IgD-negative memory B cell (primary cell): ENCODE measurements at regions not wholly inside any gene's neighbourhood (a gene's known extent, or its start where the extent isn't known, plus 50 kb on each side); places are given as distances from the start of the nearest gene placed in this dataset.

Experiments used
- H3K27ac Mint-ChIP-seq, 3 donors: one replicate each; pipeline ENCODE4 v1.8.0; 2020 to 2022; ENCODE audit warnings: mild to moderate bottlenecking in 3 of 3, mixed read lengths in 3 of 3, moderate library complexity in 1 of 3
- H3K27me3 Mint-ChIP-seq: one replicate; pipeline ENCODE4 v1.8.0; 2021; ENCODE audit warnings: mixed read lengths
- H3K36me3 Mint-ChIP-seq: one replicate; pipeline ENCODE4 v1.8.0; 2020; ENCODE audit warnings: mild to moderate bottlenecking, mixed read lengths
- H3K4me1 Mint-ChIP-seq, 3 donors: one replicate each; pipeline ENCODE4 v1.8.0; 2020 to 2022; ENCODE audit warnings: mixed read lengths in 3 of 3, mild to moderate bottlenecking in 1 of 3
- H3K4me3 Mint-ChIP-seq, 4 donors: one replicate each; pipeline ENCODE4 v1.8.0; 2020 to 2022; ENCODE audit warnings: mild to moderate bottlenecking in 4 of 4, mixed read lengths in 4 of 4, moderate library complexity in 3 of 4
- H3K9me3 Mint-ChIP-seq, 3 donors: one replicate each; pipeline ENCODE4 v1.8.0; 2020 to 2021; ENCODE audit warnings: mixed read lengths in 3 of 3, mild to moderate bottlenecking in 1 of 3

GRCh38 chr17:33968350-33969044, 286.6 kb upstream of the CCL2 start:
- peaks cover 0 to 4% (median 3%) of the 10 kb centered on the region in 3 donors for H3K9me3 Mint-ChIP-seq
- H3K27me3 Mint-ChIP-seq, result peaks cover 13% of the 10 kb centered on the region
- H3K36me3 Mint-ChIP-seq, result no peaks in the 10 kb centered on the region
- no peak overlapping the region for H3K27ac Mint-ChIP-seq
- H3K4me1 Mint-ChIP-seq, result peaks cover 15 to 23% (median 16%) of the 10 kb centered on the region in 3 donors
- H3K4me3 Mint-ChIP-seq, result no peak overlapping the region

DNA sequence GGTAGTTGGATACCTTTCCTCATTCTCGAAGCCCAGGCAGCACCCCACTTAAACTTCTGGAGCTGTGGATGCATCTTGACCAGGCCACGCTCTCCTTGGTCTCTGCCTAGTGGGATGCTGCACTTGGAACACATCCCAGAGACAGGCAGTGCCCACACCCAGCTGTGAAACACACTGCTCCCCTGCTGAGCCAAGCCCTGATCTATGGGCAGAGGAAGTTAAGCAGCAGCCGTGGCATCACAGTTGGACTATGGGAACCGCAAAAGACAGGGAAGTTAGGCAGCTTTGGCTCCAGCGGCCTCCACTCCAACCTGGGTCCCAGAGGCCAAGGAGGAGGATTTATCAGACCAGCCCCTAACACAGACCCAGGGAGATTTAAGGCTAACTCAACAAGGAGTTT, 284.8 kb upstream of the CCL2 start:
- no peak overlapping the region for H3K27ac Mint-ChIP-seq
- no peaks in the 10 kb centered on the region for H3K36me3 Mint-ChIP-seq
- H3K4me3 Mint-ChIP-seq, result no peak overlapping the region
- peaks cover 19% of the 10 kb centered on the region for H3K27me3 Mint-ChIP-seq
- H3K9me3 Mint-ChIP-seq, result no peaks in the 10 kb centered on the region
- H3K4me1 Mint-ChIP-seq, result peaks cover 3 to 10% (median 7%) of the 10 kb centered on the region in 3 donors

DNA sequence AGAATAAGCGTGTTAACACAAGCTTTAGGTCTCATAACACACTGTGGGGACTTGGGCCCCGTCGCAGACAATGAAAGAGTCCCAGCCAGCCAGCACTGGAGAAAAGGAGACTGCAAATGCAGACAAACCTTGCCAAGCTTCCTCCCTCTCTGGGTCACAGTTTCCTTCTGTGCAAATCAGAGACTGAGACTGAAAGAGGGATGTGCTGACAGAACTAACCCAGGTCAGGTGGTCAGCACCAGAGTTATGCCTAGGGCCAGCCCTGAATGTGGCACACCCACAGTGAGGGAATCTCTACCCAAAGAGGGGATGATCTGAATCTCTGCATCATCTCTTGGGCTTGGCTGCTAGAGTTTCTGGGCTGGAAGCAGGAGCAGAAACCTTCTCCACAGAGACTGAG, 282.3 kb upstream of the CCL2 start:
- Mint-ChIP-seq H3K4me3 (no peak overlapping the region), H3K27me3 (peaks cover 22% of the 10 kb centered on the region), H3K36me3 (no peaks in the 10 kb centered on the region), H3K27ac (no peak overlapping the region), H3K4me1 (peaks cover 3 to 10% (median 7%) of the 10 kb centered on the region in 3 donors), H3K9me3 (no peaks in the 10 kb centered on the region)

- Mint-ChIP-seq H3K9me3 (no peaks in the 10 kb centered on the region), H3K27ac (no peak overlapping the region), H3K4me1 (peaks cover 2 to 5% (median 2%) of the 10 kb centered on the region in 3 donors), H3K4me3 (no peak overlapping the region), H3K36me3 (no peaks in the 10 kb centered on the region), H3K27me3 (peaks cover 19% of the 10 kb centered on the region)
Observed at GRCh38 chr17:33973491-33973890, 281.6 kb upstream of the CCL2 start.

GRCh38 chr17:33974276-33974675, 280.8 kb upstream of the CCL2 start:
- peak overlapping the region in 1 of 4 donors; percentile 23 for H3K4me3 Mint-ChIP-seq
- peaks cover 0 to under 1% (median 0%) of the 10 kb centered on the region in 3 donors for H3K4me1 Mint-ChIP-seq
- no peaks in the 10 kb centered on the region for H3K9me3 Mint-ChIP-seq
- peaks cover 19% of the 10 kb centered on the region for H3K27me3 Mint-ChIP-seq
- no peaks in the 10 kb centered on the region for H3K36me3 Mint-ChIP-seq
- H3K27ac Mint-ChIP-seq, result no peak overlapping the region

- Mint-ChIP-seq H3K4me3 (no peak overlapping the region), H3K4me1 (peaks cover 0 to 2% (median 0%) of the 10 kb centered on the region in 3 donors), H3K36me3 (no peaks in the 10 kb centered on the region), H3K27ac (no peak overlapping the region), H3K9me3 (no peaks in the 10 kb centered on the region), H3K27me3 (peaks cover 9% of the 10 kb centered on the region)
Observed at GRCh38 chr17:33976831-33977230, 278.3 kb upstream of the CCL2 start.

GRCh38 chr17:33977729-33978514, 277.2 kb upstream of the CCL2 start:
- Mint-ChIP-seq H3K4me3 (no peak overlapping the region), H3K27me3 (peaks cover 9% of the 10 kb centered on the region), H3K4me1 (peaks cover 0 to 2% (median 0%) of the 10 kb centered on the region in 3 donors), H3K9me3 (no peaks in the 10 kb centered on the region), H3K36me3 (no peaks in the 10 kb centered on the region), H3K27ac (no peak overlapping the region)

DNA sequence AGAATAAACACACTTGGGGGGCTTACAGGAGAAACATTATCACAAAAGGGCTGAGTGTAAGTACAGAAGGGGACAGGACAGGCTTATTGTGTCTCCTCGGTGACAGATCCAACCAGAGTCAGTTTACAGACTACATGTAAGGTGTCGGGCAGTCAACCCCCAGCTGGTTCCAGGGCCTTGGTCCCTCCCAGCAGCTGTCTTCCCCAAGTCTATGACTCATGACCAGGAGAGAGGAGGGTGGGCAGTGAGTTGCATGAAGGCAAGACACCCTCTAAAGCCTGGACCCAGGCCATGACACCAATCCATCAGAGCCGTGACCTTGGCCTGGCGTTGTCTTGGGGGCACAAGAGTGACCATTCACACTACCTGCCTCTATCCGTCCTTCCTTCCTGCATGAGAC, 276.2 kb upstream of the CCL2 start:
- Mint-ChIP-seq H3K9me3 (no peaks in the 10 kb centered on the region), H3K4me1 (peaks cover 0 to 2% (median 0%) of the 10 kb centered on the region in 3 donors), H3K27me3 (peaks cover 9% of the 10 kb centered on the region), H3K4me3 (no peak overlapping the region), H3K36me3 (no peaks in the 10 kb centered on the region), H3K27ac (no peak overlapping the region)

- peaks cover 0 to 2% (median 0%) of the 10 kb centered on the region in 3 donors for H3K4me1 Mint-ChIP-seq
- H3K27me3 Mint-ChIP-seq, result peaks cover 4% of the 10 kb centered on the region
- no peak overlapping the region for H3K27ac Mint-ChIP-seq
- peak overlapping the region in 2 of 4 donors; percentile 2 to 59 for H3K4me3 Mint-ChIP-seq
- no peaks in the 10 kb centered on the region for H3K9me3 Mint-ChIP-seq
- H3K36me3 Mint-ChIP-seq, result no peaks in the 10 kb centered on the region
Observed at GRCh38 chr17:33980193-33980592, 274.9 kb upstream of the CCL2 start.

DNA sequence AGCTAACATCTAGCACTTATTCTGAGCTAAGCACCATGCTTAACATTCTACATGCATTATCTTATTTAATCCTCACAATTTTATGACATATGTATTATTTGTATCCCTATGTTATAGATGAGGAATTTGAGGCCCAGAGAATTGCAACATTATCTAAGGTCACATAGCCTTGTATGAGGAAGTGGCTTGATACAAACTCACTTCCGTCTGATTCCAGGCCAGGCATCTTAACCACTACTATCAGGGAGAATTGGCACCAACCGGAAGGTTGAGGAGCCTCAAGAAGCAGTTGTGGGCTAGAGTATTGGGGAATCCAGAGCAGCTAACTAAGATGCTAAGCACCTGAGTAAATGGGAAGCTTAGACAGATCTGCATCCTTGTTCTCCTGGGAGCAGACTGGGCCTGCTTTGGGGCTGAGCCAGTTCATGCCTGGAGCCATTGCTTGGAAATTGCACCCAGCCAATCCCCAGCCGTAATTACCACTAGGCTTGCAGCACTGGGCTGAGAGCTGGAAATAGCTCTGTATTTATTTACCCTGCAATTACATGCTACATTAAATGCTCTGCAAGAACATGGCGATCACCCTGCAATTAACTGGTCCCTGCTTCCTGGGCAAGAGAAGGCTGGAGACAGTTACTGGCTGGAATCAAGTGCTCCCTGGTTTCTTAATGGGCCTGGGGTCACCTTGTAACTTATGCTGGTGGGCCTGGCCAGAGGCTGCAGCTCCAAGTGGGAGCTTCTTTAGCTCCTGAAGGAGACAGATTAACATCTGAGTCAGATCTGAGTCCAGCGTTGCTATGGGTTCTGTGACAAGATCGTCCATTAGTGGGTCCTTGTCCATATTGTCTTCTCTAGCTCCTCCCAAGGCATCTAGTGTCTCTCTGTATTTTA, 273.1 kb upstream of the CCL2 start:
- Mint-ChIP-seq H3K27me3 (no peaks in the 10 kb centered on the region), H3K27ac (no peak overlapping the region), H3K9me3 (no peaks in the 10 kb centered on the region), H3K4me3 (no peak overlapping the region), H3K4me1 (peaks cover 0 to 2% (median 0%) of the 10 kb centered on the region in 3 donors), H3K36me3 (peaks cover 2% of the 10 kb centered on the region)

DNA sequence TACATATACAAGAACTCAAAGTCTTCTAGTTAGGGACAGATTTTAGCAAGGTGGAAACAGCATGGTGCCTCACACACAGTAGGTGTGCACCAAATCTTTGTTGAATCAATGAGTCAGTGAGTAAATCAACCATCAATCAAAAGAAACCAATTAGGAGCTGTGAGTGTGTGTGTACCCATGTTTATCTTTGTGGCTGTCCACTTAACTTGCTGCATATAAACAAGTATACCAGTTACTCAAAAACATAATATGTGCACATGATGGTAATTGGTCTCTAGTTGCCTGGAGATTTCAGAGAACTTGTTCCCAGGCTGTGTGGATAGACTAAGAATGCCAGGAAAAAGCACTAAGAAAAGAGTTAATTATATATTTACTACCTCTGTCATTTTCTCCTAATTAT, 272.2 kb upstream of the CCL2 start:
- no peaks in the 10 kb centered on the region for H3K9me3 Mint-ChIP-seq
- H3K27me3 Mint-ChIP-seq, result no peaks in the 10 kb centered on the region
- no peak overlapping the region for H3K27ac Mint-ChIP-seq
- peaks cover 0 to 2% (median 0%) of the 10 kb centered on the region in 3 donors for H3K4me1 Mint-ChIP-seq
- peaks cover 2% of the 10 kb centered on the region for H3K36me3 Mint-ChIP-seq
- H3K4me3 Mint-ChIP-seq, result no peak overlapping the region

DNA sequence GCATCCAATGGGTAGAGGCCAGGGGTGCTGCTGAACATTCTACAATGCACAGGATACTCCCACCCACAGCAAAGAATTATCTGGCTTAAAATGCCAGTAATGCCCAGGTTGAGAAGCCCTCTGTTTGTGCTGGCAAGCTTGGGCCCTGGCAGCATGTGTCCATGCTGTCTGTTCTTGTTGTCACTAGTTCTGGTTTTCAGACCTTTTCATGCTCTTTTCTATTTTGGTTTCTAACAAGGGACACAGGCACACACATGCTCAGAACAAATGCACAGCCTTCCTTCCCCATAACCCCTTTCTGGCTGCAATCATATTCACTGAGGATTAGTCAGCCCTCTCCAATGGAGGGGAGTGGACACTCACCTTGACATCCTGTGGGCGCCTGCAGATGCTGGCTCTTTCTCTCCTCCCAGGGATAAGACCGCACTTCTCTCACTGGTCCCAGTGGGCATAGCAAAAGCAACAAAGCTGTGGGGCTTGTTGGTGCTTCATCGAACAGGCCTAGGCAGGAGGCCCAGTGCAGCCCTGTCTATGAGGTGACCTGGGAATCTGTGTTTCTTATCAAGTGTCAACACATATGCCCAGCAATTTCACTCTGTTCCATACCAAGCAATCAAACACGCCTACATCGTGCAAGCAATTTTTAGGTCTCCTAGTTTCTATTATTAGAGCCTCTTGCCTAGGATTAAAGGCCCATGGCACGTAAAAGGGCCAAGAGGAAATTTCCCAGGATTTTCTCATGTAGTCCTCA, 271.1 kb upstream of the CCL2 start:
- Mint-ChIP-seq H3K9me3 (peaks cover 0 to 5% (median 4%) of the 10 kb centered on the region in 3 donors), H3K27ac (no peak overlapping the region), H3K4me1 (peaks cover 0 to 2% (median 0%) of the 10 kb centered on the region in 3 donors), H3K36me3 (peaks cover 3% of the 10 kb centered on the region), H3K27me3 (peaks cover 5% of the 10 kb centered on the region), H3K4me3 (no peak overlapping the region)

- H3K27me3 Mint-ChIP-seq, result peaks cover 7% of the 10 kb centered on the region
- no peak overlapping the region for H3K27ac Mint-ChIP-seq
- H3K4me3 Mint-ChIP-seq, result no peak overlapping the region
- H3K4me1 Mint-ChIP-seq, result no peaks in the 10 kb centered on the region
- H3K9me3 Mint-ChIP-seq, result peaks cover 0 to 5% (median 4%) of the 10 kb centered on the region in 3 donors
- H3K36me3 Mint-ChIP-seq, result peaks cover 3% of the 10 kb centered on the region
Observed at GRCh38 chr17:33986088-33986487, 269.0 kb upstream of the CCL2 start.

DNA sequence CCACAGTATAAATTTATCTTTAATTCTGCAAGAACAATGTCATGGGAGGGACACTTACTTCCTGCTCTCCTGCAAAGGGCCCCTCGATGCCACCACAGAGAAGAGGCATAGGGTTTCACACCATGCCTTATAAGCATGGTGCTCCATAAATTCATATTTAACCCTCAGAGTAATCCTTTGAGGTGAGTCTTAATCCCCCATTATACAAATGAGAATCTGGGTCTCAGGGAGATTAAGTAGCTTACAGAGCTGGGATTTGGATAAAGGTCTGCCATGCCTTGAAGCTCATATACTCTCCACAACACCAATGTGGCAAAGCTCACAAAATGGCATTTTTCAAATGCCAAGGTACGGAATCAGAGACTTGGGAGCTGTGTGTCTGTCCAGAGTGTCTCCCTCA, 268.5 kb upstream of the CCL2 start:
- H3K4me1 Mint-ChIP-seq, result no peaks in the 10 kb centered on the region

More for the DNA sequence above, 268.5 kb upstream of the CCL2 start:
- Mint-ChIP-seq H3K27me3 (peaks cover 7% of the 10 kb centered on the region), H3K27ac (no peak overlapping the region), H3K9me3 (peaks cover 0 to 5% (median 4%) of the 10 kb centered on the region in 3 donors), H3K36me3 (peaks cover 3% of the 10 kb centered on the region), H3K4me3 (no peak overlapping the region)
